BE2C (cell line): ENCODE measurements at regions not wholly inside any gene's neighbourhood (a gene's known extent, or its start where the extent isn't known, plus 50 kb on each side); places are given as distances from the start of the nearest gene placed in this dataset.

ENCODE experiments used
- DNase-seq: peaks from one replicate; pipeline ENCODE4 v3.0.0-alpha.2; 2020
- H3K27me3 ChIP-seq: fragments of 250-450 bp; sonication (Bioruptor Pico); 2 replicates; pipeline ENCODE4 v1.5.1; 2020; ENCODE audit warnings: mild to moderate bottlenecking
- H3K36me3 ChIP-seq: fragments of 250-450 bp; sonication (Bioruptor Pico); 2 replicates; pipeline ENCODE4 v1.5.1; 2020; ENCODE audit warnings: mild to moderate bottlenecking
- H3K4me1 ChIP-seq: fragments of 250-450 bp; sonication (Bioruptor Pico); 2 replicates; pipeline ENCODE4 v1.5.1; 2020
- H3K4me3 ChIP-seq: 2 replicates; pipeline ENCODE4 v1.5.1; 2011; ENCODE audit warnings: low read depth, low read length
- H3K9me3 ChIP-seq: fragments of 250-450 bp; sonication (Bioruptor Pico); 2 replicates; pipeline ENCODE4 v1.5.1; 2020
- CTCF ChIP-seq: IDR thresholded peaks from 2 replicates; pipeline ENCODE4 v1.5.1; 2012; ENCODE audit warnings: mild to moderate bottlenecking, low read depth, low read length

- Histone ChIP-seq H3K4me3 (no peak overlapping the region), H3K9me3 (no peaks in the 10 kb centered on the region), H3K36me3 (no peaks in the 10 kb centered on the region), H3K27me3 (no peaks in the 10 kb centered on the region), H3K4me1 (peaks cover 21% of the 10 kb centered on the region)
- TF ChIP-seq CTCF, result no peak
- DNase-seq, result no peak
Observed at GRCh38 chr3:176568189-176568588, 629.1 kb downstream of the TBL1XR1 start.

- Histone ChIP-seq H3K4me1 (peaks cover 19% of the 10 kb centered on the region), H3K27me3 (no peaks in the 10 kb centered on the region), H3K36me3 (no peaks in the 10 kb centered on the region), H3K4me3 (no peak overlapping the region), H3K9me3 (no peaks in the 10 kb centered on the region)
- no peak for DNase-seq
- no peak for TF ChIP-seq CTCF
Observed at GRCh38 chr3:176566757-176567156, 630.5 kb downstream of the TBL1XR1 start.

GRCh38 chr3:176562331-176562730 is 635.0 kb downstream of the TBL1XR1 start:
- Histone ChIP-seq H3K36me3 (no peaks in the 10 kb centered on the region), H3K27me3 (no peaks in the 10 kb centered on the region), H3K4me3 (no peak overlapping the region), H3K9me3 (no peaks in the 10 kb centered on the region), H3K4me1 (no peaks in the 10 kb centered on the region)
- TF ChIP-seq CTCF, result no peak
- DNase-seq, result no peak

- Histone ChIP-seq H3K36me3 (no peaks in the 10 kb centered on the region), H3K9me3 (no peaks in the 10 kb centered on the region), H3K27me3 (no peaks in the 10 kb centered on the region), H3K4me3 (no peak overlapping the region), H3K4me1 (no peaks in the 10 kb centered on the region; the same call in 1 of the 2 replicates)
- DNase-seq, result no peak
- TF ChIP-seq CTCF, result no peak
Observed at GRCh38 chr3:176561826-176562225, 635.5 kb downstream of the TBL1XR1 start.

- no peak for DNase-seq
- H3K9me3 ChIP-seq, result no peaks in the 10 kb centered on the region; the same call in 1 of the 2 replicates
- no peaks in the 10 kb centered on the region for H3K36me3 ChIP-seq
- no peaks in the 10 kb centered on the region for H3K27me3 ChIP-seq
- TF ChIP-seq CTCF, result no peak
- H3K4me1 ChIP-seq, result peaks cover 6% of the 10 kb centered on the region; the same call in 1 of the 2 replicates
- no peak overlapping the region for H3K4me3 ChIP-seq
Observed at GRCh38 chr3:176554791-176555654, 642.3 kb downstream of the TBL1XR1 start.

- Histone ChIP-seq H3K9me3 (no peaks in the 10 kb centered on the region; the same call in 1 of the 2 replicates), H3K27me3 (no peaks in the 10 kb centered on the region), H3K4me3 (no peak overlapping the region), H3K4me1 (peaks cover 6% of the 10 kb centered on the region; the same call in 1 of the 2 replicates), H3K36me3 (no peaks in the 10 kb centered on the region)
- no peak for TF ChIP-seq CTCF
- no peak for DNase-seq
Observed at GRCh38 chr3:176554264-176554663, 643.0 kb downstream of the TBL1XR1 start.
